Mucosa of descending colon (tissue), 3 donors: ENCODE measurements at regions not wholly inside any gene's neighbourhood (a gene's known extent, or its start where the extent isn't known, plus 50 kb on each side); places are given as distances from the start of the nearest gene placed in this dataset.
A peak's percentile ranks its signal among the peaks of the same experiment; 100 is the strongest.
"Not testable (repeated sequence)": the region's sequence is repeated elsewhere in the genome, so short reads cannot be mapped to it uniquely, and the experiment has no call there.

Source experiments
- ATAC-seq: fragments of 200-7000 bp; cut with Tn5 transposase; one replicate; pipeline ENCODE4 v1.9.1; 2020; ENCODE audit warnings: mild to moderate bottlenecking, moderate library complexity
- DNase-seq, 3 donors: peaks; one replicate each; pipeline ENCODE4 v3.0.0-alpha.2; 2020
- H3K36me3 ChIP-seq: fragments of 200-600 bp; one replicate; pipeline ENCODE4 v1.8.0; 2021; ENCODE audit warnings: low read depth, mild to moderate bottlenecking
- H3K4me1 ChIP-seq: fragments of 200-600 bp; one replicate; pipeline ENCODE4 v1.8.0; 2021; ENCODE audit warnings: low read depth, mild to moderate bottlenecking
- H3K4me3 ChIP-seq: fragments of 200-600 bp; one replicate; pipeline ENCODE4 v1.8.0; 2021; ENCODE audit warnings: mild to moderate bottlenecking
- H3K9me3 ChIP-seq: fragments of 200-600 bp; one replicate; pipeline ENCODE4 v1.8.0; 2021; ENCODE audit warnings: mild to moderate bottlenecking
- CTCF ChIP-seq: fragments of 200-600 bp; IDR thresholded peaks from one replicate; pipeline ENCODE4 v1.8.0; 2022; ENCODE audit warnings: antibody characterized with exemption, mild to moderate bottlenecking
- intact Hi-C, 2 donors: fragments of 100-400 bp; cut with DNase I in 1 of 2; cut with micrococcal nuclease in 1 of 2; formaldehyde crosslinking; loops; one replicate each; pipeline versions ENCODE4 v1.11.0 to v1.11.1; 2022; cut with DNase I, micrococcal nuclease
- donor health status: DM: no; HTN: no; CAD: no; lungs with moderate emphysema.
- donor health status: DM: no; HTN: no; CAD: no.
- donor health status: DM: no; HTN: yes; CAD: no.

- DNase-seq (no peak), ATAC-seq (no peak)
- Histone ChIP-seq H3K4me1 (no peaks in the 10 kb centered on the region), H3K36me3 (no peaks in the 10 kb centered on the region), H3K4me3 (no peak overlapping the region), H3K9me3 (peaks cover 4% of the 10 kb centered on the region)
- intact Hi-C loops: no loop called here
- no peak for TF ChIP-seq CTCF
Measured at GRCh38 chr13:61275251-61275650, 140.4 kb downstream of the PCDH20 start.

- intact Hi-C loops, H3K4me3 ChIP-seq, H3K9me3 ChIP-seq, DNase-seq, ATAC-seq, H3K4me1 ChIP-seq, H3K36me3 ChIP-seq: not testable (repeated sequence)
Measured at GRCh38 chr13:61266896-61267295, 148.8 kb downstream of the PCDH20 start.

GRCh38 chr13:61261746-61262472 is 153.7 kb downstream of the PCDH20 start:
- Histone ChIP-seq H3K36me3 (no peaks in the 10 kb centered on the region), H3K4me3 (no peak overlapping the region), H3K9me3 (no peaks in the 10 kb centered on the region), H3K4me1 (no peaks in the 10 kb centered on the region)
- intact Hi-C loops: no loop called here
- no peak for DNase-seq
- ATAC-seq: no peak
- TF ChIP-seq CTCF: no peak

GRCh38 chr13:61258185-61258584 is 157.5 kb downstream of the PCDH20 start:
- TF ChIP-seq CTCF: no peak
- H3K4me3 ChIP-seq: no peak overlapping the region
- no peaks in the 10 kb centered on the region for H3K4me1 ChIP-seq
- no peak for ATAC-seq
- intact Hi-C loops: no loop called here
- DNase-seq: no peak
- no peaks in the 10 kb centered on the region for H3K36me3 ChIP-seq
- no peaks in the 10 kb centered on the region for H3K9me3 ChIP-seq

- no peaks in the 10 kb centered on the region for H3K4me1 ChIP-seq
- TF ChIP-seq CTCF: no peak
- ATAC-seq (no peak), DNase-seq (peak in 1 of 3 donors; percentile 10)
- no peak overlapping the region for H3K4me3 ChIP-seq
- no peaks in the 10 kb centered on the region for H3K36me3 ChIP-seq
- intact Hi-C loops: no loop called here
- no peaks in the 10 kb centered on the region for H3K9me3 ChIP-seq
Measured at GRCh38 chr13:61255040-61255796, 160.4 kb downstream of the PCDH20 start.

- intact Hi-C loops: no loop called here
- no peak overlapping the region for H3K4me3 ChIP-seq
- no peak for ATAC-seq
- no peaks in the 10 kb centered on the region for H3K4me1 ChIP-seq
- no peaks in the 10 kb centered on the region for H3K36me3 ChIP-seq
- H3K9me3 ChIP-seq: no peaks in the 10 kb centered on the region
- no peak for DNase-seq
- TF ChIP-seq CTCF: no peak
Measured at GRCh38 chr13:61253105-61253877, 162.4 kb downstream of the PCDH20 start.
